ENCODE measurements at regions not wholly inside any gene's neighbourhood (a gene's known extent, or its start where the extent isn't known, plus 50 kb on each side); places are given as distances from the start of the nearest gene placed in this dataset.

- TF ChIP-seq TAF1 (IDR thresholded peaks at IDR 0.05; ENCODE audit: borderline replicate concordance, low read depth, low read length) (no peak), POLR2A (IDR thresholded peaks at IDR 0.05; ENCODE audit: low read depth, low read length) (no peak), POLR2AphosphoS5 (IDR thresholded peaks at IDR 0.05; ENCODE audit: low read depth, low read length) (no peak)
These were observed 471.7 kb downstream of the EFNB2 start for GRCh38 chr13:106063591-106064313.

All from GM12892 (cell line).